HG03097 (cell line): ENCODE measurements at regions not wholly inside any gene's neighbourhood (a gene's known extent, or its start where the extent isn't known, plus 50 kb on each side); places are given as distances from the start of the nearest gene placed in this dataset.
A peak's percentile ranks its signal among the peaks of the same experiment; 100 is the strongest.
"Not testable (repeated sequence)": the region's sequence is repeated elsewhere in the genome, so short reads cannot be mapped to it uniquely, and the experiment has no call there.

ENCODE experiments used
- ATAC-seq: cut with Tn5 transposase; IDR thresholded peaks from one replicate; pipeline ENCODE4 v1.9.1; 2021; ENCODE audit not compliant: unreplicated experiment, low FRiP score

GRCh38 chr6:81925201-81925600 lies 172.7 kb upstream of the TENT5A start:
- no peak for ATAC-seq

- ATAC-seq = no peak
Observed at GRCh38 chr6:81909981-81910900, 157.8 kb upstream of the TENT5A start.

GRCh38 chr6:81909162-81909561 lies 156.7 kb upstream of the TENT5A start:
- ATAC-seq = no peak

GRCh38 chr6:81906709-81907204 lies 154.3 kb upstream of the TENT5A start:
- ATAC-seq = no peak

- no peak for ATAC-seq
Observed at GRCh38 chr6:81906041-81906440, 153.6 kb upstream of the TENT5A start.

- ATAC-seq = no peak
Observed at GRCh38 chr6:81901551-81901966, 149.1 kb upstream of the TENT5A start.

- ATAC-seq = peak; percentile 70
Observed at GRCh38 chr6:81900616-81901015, 148.1 kb upstream of the TENT5A start.

GRCh38 chr6:81897793-81898192 lies 145.3 kb upstream of the TENT5A start:
- ATAC-seq = no peak

GRCh38 chr6:81896525-81897503 lies 144.3 kb upstream of the TENT5A start:
- no peak for ATAC-seq

- ATAC-seq = no peak
Observed at GRCh38 chr6:81895511-81896185, 143.2 kb upstream of the TENT5A start.

GRCh38 chr6:81894788-81895271 lies 142.3 kb upstream of the TENT5A start:
- no peak for ATAC-seq

GRCh38 chr6:81894306-81894705 lies 141.8 kb upstream of the TENT5A start:
- no peak for ATAC-seq

- ATAC-seq = no peak
Observed at GRCh38 chr6:81892891-81893290, 140.4 kb upstream of the TENT5A start.

GRCh38 chr6:81891874-81892273 lies 139.4 kb upstream of the TENT5A start:
- ATAC-seq = no peak

GRCh38 chr6:81890846-81891245 lies 138.4 kb upstream of the TENT5A start:
- ATAC-seq = no peak

- ATAC-seq = no peak
Observed at GRCh38 chr6:81889377-81890053, 137.0 kb upstream of the TENT5A start.

GRCh38 chr6:81886909-81887308 lies 134.4 kb upstream of the TENT5A start:
- not testable (repeated sequence) for ATAC-seq

- no peak for ATAC-seq
Observed at GRCh38 chr6:81886157-81886556, 133.7 kb upstream of the TENT5A start.

- no peak for ATAC-seq
Observed at GRCh38 chr6:81881660-81882059, 129.2 kb upstream of the TENT5A start.

GRCh38 chr6:81878479-81878878 lies 126.0 kb upstream of the TENT5A start:
- ATAC-seq = no peak
